HG02938 (cell line): ENCODE measurements at regions not wholly inside any gene's neighbourhood (a gene's known extent, or its start where the extent isn't known, plus 50 kb on each side); places are given as distances from the start of the nearest gene placed in this dataset.

Source experiments
- ATAC-seq: cut with Tn5 transposase; IDR thresholded peaks from one replicate; pipeline ENCODE4 v1.9.1; 2021; ENCODE audit warnings: mild to moderate bottlenecking, moderate library complexity; ENCODE audit not compliant: unreplicated experiment

GRCh38 chr18:28952339-28952738 is 775.4 kb upstream of the CDH2 start:
- no peak for ATAC-seq

GRCh38 chr18:28947900-28948299 is 771.0 kb upstream of the CDH2 start:
- ATAC-seq = no peak

- no peak for ATAC-seq
These were observed 769.5 kb upstream of the CDH2 start for GRCh38 chr18:28946471-28946870.

- no peak for ATAC-seq
These were observed 746.0 kb upstream of the CDH2 start for GRCh38 chr18:28922936-28923335.

- no peak for ATAC-seq
These were observed 739.5 kb upstream of the CDH2 start for GRCh38 chr18:28916456-28916855.

GRCh38 chr18:28905509-28905908 is 728.6 kb upstream of the CDH2 start:
- ATAC-seq = no peak

- no peak for ATAC-seq
These were observed 727.9 kb upstream of the CDH2 start for GRCh38 chr18:28904789-28905364.

- no peak for ATAC-seq
These were observed 726.4 kb upstream of the CDH2 start for GRCh38 chr18:28903306-28903705.

- ATAC-seq = no peak
These were observed 713.9 kb upstream of the CDH2 start for GRCh38 chr18:28890791-28891190.

- ATAC-seq = no peak
These were observed 707.4 kb upstream of the CDH2 start for GRCh38 chr18:28884304-28884703.

- no peak for ATAC-seq
These were observed 703.9 kb upstream of the CDH2 start for GRCh38 chr18:28880856-28881255.

GRCh38 chr18:28875059-28875458 is 698.1 kb upstream of the CDH2 start:
- ATAC-seq = no peak

- ATAC-seq = no peak
These were observed 686.5 kb upstream of the CDH2 start for GRCh38 chr18:28863396-28863795.

- ATAC-seq = no peak
These were observed 681.3 kb upstream of the CDH2 start for GRCh38 chr18:28858248-28858647.

- no peak for ATAC-seq
These were observed 679.1 kb upstream of the CDH2 start for GRCh38 chr18:28855989-28856388.

- no peak for ATAC-seq
These were observed 678.6 kb upstream of the CDH2 start for GRCh38 chr18:28855524-28855923.

- ATAC-seq = no peak
These were observed 678.0 kb upstream of the CDH2 start for GRCh38 chr18:28854964-28855363.

- ATAC-seq = no peak
These were observed 670.0 kb upstream of the CDH2 start for GRCh38 chr18:28846958-28847357.

- ATAC-seq = no peak
These were observed 660.2 kb upstream of the CDH2 start for GRCh38 chr18:28837100-28837499.

GRCh38 chr18:28834889-28835288 is 658.0 kb upstream of the CDH2 start:
- ATAC-seq = no peak

- no peak for ATAC-seq
These were observed 655.0 kb upstream of the CDH2 start for GRCh38 chr18:28831908-28832307.

- ATAC-seq = no peak
These were observed 654.5 kb upstream of the CDH2 start for GRCh38 chr18:28831476-28831875.

GRCh38 chr18:28826107-28826506 is 649.2 kb upstream of the CDH2 start:
- ATAC-seq = no peak

GRCh38 chr18:28824183-28824574 is 647.2 kb upstream of the CDH2 start:
- no peak for ATAC-seq
